Spleen (tissue), 11 donors: ENCODE measurements at regions not wholly inside any gene's neighbourhood (a gene's known extent, or its start where the extent isn't known, plus 50 kb on each side); places are given as distances from the start of the nearest gene placed in this dataset.

Source experiments
- DNase-seq: peaks from one replicate; pipeline ENCODE4 v3.0.0-alpha.2; 2020
- H3K27ac ChIP-seq, 8 donors: fragments of 200-600 bp; sonication (generic) in 7 of 8; 1 replicate in 4 of 8; 2 replicates in 4 of 8; pipeline versions ENCODE4 v1.5.0 to v1.8.0; 2016 to 2021; ENCODE audit warnings: inconsistent platforms in 4 of 8, mild to moderate bottlenecking in 4 of 8, moderate library complexity in 1 of 8
- H3K27me3 ChIP-seq, 7 donors: fragments of 200-600 bp; sonication (generic) in 6 of 7; replicated peaks in 1 of 7; 1 replicate in 4 of 7; 2 replicates in 3 of 7; pipeline versions ENCODE4 v1.5.0 to v1.8.0; 2016 to 2021; ENCODE audit warnings: inconsistent platforms in 3 of 7, mild to moderate bottlenecking in 1 of 7
- H3K36me3 ChIP-seq, 6 donors: fragments of 200-600 bp; sonication (generic) in 5 of 6; 1 replicate in 4 of 6; 2 replicates in 2 of 6; pipeline versions ENCODE4 v1.5.0 to v1.8.0; 2016 to 2021; ENCODE audit warnings: inconsistent platforms in 2 of 6
- H3K4me1 ChIP-seq, 6 donors: fragments of 200-600 bp; sonication (generic) in 5 of 6; 1 replicate in 3 of 6; 2 replicates in 3 of 6; pipeline versions ENCODE4 v1.5.0 to v1.8.0; 2016 to 2021; ENCODE audit warnings: inconsistent platforms in 3 of 6
- H3K4me3 ChIP-seq, 8 donors: fragments of 200-600 bp; sonication (generic) in 7 of 8; 1 replicate in 4 of 8; 2 replicates in 4 of 8; pipeline versions ENCODE4 v1.5.0 to v1.8.0; 2016 to 2021; ENCODE audit warnings: inconsistent platforms in 4 of 8, mild to moderate bottlenecking in 4 of 8, moderate library complexity in 2 of 8
- H3K9me3 ChIP-seq, 8 donors: fragments of 200-600 bp; sonication (generic) in 7 of 8; 1 replicate in 4 of 8; 2 replicates in 4 of 8; pipeline versions ENCODE4 v1.5.0 to v1.8.0; 2016 to 2021; ENCODE audit warnings: inconsistent platforms in 4 of 8
- CTCF ChIP-seq, 11 experiments: fragments of 200-600 bp in 7 of 11; fragments of 450-650 bp in 4 of 11; sonication (generic) in 4 of 11; IDR thresholded peaks in 8 of 11; conservative IDR thresholded peaks in 3 of 11; 1 replicate in 7 of 11; 2 replicates in 4 of 11; pipeline versions ENCODE4 v1.4.0 to v1.8.0; 2016 to 2021; ENCODE audit warnings: antibody characterized with exemption in 11 of 11, inconsistent platforms in 4 of 11, mild to moderate bottlenecking in 1 of 11
- POLR2A ChIP-seq, 3 donors: fragments of 450-650 bp; IDR thresholded peaks; one replicate each; pipeline ENCODE4 v1.5.1; 2017; ENCODE audit warnings: antibody characterized with exemption in 3 of 3, mild to moderate bottlenecking in 1 of 3
- POLR2AphosphoS5 ChIP-seq, 3 donors: sonication (generic); formaldehyde crosslinking; IDR thresholded peaks; one replicate each; pipeline ENCODE4 v1.5.1; 2017; ENCODE audit warnings: antibody characterized with exemption in 3 of 3
- WGBS, 5 donors: extraction: QIAGEN DNeasy Blood & Tissue Kit in 3 of 5; methylation state at CpG; one replicate each; pipeline versions ENCODE4 v1.1.5 to v1.1.7; 2013 to 2018; 5-methylcytosine and 5-hydroxymethylcytosine counted together
- intact Hi-C: fragments of 100-400 bp; cut with DNase I; formaldehyde crosslinking; loops from one replicate; pipeline ENCODE4 v1.15.0; 2023; ENCODE audit warnings: low total_unique reads
- donor health status: healthy with polysubstance abuse.
- donor health status: DM: no; HTN: no; CAD: no; lungs with moderate emphysema.
- donor health status: DM: no; HTN: no; CAD: no.
- donor health status: Bipolar disorder and iron deficiency.
- donor health status: healthy.
- donor health status: DM: no; HTN: no; CAD: no.
- donor health status: DM: yes; HTN: yes; CAD: no.

DNA sequence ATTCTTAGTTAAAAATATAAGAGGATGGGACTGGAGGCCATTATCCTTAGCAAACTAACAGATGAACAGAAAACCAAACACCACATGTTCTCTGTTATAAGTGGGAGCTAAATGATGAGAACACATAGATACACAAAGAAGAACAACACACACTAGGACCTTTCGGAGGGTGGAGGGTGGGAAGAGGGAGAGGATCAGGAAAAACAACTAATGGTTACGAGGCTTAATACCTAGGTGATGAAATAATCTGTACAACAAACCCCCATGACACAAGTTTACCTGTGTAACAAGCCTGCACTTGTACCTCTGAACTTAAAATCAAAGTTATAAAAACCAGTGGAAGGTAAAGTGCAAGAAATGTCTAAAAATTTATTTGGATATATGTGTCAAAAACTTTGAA is 1047.4 kb upstream of the C9orf72 start:
- intact Hi-C loops, result no loop called here
- peaks cover 0 to 13% (median 6%) of the 10 kb centered on the region in 8 donors for H3K9me3 ChIP-seq
- WGBS, 5 donors, result 60 to 79% (median 71%) methylated on average over 2 of the region's 2 CpGs
- TF ChIP-seq CTCF (IDR thresholded peaks at IDR 0.05 in 8 of 11, conservative IDR thresholded peaks at IDR 0.05 in 3 of 11) (no peak), POLR2AphosphoS5 (IDR thresholded peaks at IDR 0.05) (no peak), POLR2A (IDR thresholded peaks at IDR 0.05) (no peak)
- no peaks in the 10 kb centered on the region for H3K4me1 ChIP-seq
- DNase-seq, result no peak
- H3K27me3 ChIP-seq, result no peaks in the 10 kb centered on the region
- H3K4me3 ChIP-seq, result no peak overlapping the region
- H3K27ac ChIP-seq, result no peak overlapping the region
- no peaks in the 10 kb centered on the region for H3K36me3 ChIP-seq

DNA sequence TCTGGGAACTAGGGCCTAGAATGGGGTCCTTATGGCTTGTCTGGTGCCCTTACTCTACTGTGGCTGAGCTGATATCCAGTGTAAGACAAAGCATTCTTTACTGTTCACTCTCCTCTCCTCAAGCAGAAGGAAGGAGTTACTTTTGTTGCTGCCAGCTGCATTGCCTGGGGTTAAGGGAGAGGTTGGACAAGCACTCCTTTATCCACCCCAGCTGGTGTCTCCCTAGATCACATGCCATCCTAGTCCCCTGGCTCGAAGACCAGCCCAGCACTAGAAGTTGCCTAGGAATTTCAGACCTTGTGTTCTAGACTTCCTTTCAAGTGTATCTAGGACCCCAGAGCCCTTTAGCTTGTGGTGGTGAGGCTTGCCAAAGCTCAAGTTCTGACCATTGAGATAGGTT is 1051.5 kb upstream of the C9orf72 start:
- intact Hi-C loops, result no loop called here
- WGBS, 5 donors, result 57 to 83% (median 78%) methylated on average over 1 of the region's 1 CpG; no CpG with 5 or more reads in 1 of the 5 donors
- peaks cover 0 to 13% (median 6%) of the 10 kb centered on the region in 8 donors for H3K9me3 ChIP-seq
- no peak overlapping the region for H3K27ac ChIP-seq
- TF ChIP-seq CTCF (IDR thresholded peaks at IDR 0.05 in 8 of 11, conservative IDR thresholded peaks at IDR 0.05 in 3 of 11) (no peak), POLR2A (IDR thresholded peaks at IDR 0.05) (no peak), POLR2AphosphoS5 (IDR thresholded peaks at IDR 0.05) (no peak)
- no peaks in the 10 kb centered on the region for H3K36me3 ChIP-seq
- DNase-seq, result no peak
- no peak overlapping the region for H3K4me3 ChIP-seq
- H3K4me1 ChIP-seq, result no peaks in the 10 kb centered on the region
- H3K27me3 ChIP-seq, result no peaks in the 10 kb centered on the region

- DNase-seq, result no peak
- no peak overlapping the region for H3K27ac ChIP-seq
- H3K4me1 ChIP-seq, result no peaks in the 10 kb centered on the region
- intact Hi-C loops, result no loop called here
- no peaks in the 10 kb centered on the region for H3K27me3 ChIP-seq
- no peak overlapping the region for H3K4me3 ChIP-seq
- WGBS, 5 donors, result 48 to 62% (median 56%) methylated on average over 1 of the region's 1 CpG
- no peaks in the 10 kb centered on the region for H3K36me3 ChIP-seq
- TF ChIP-seq POLR2AphosphoS5 (IDR thresholded peaks at IDR 0.05) (no peak), POLR2A (IDR thresholded peaks at IDR 0.05) (no peak), CTCF (IDR thresholded peaks at IDR 0.05 in 8 of 11, conservative IDR thresholded peaks at IDR 0.05 in 3 of 11) (no peak)
- H3K9me3 ChIP-seq, result peaks cover 0 to 13% (median 4%) of the 10 kb centered on the region in 8 donors
Observed at GRCh38 chr9:28628031-28628430, 1054.8 kb upstream of the C9orf72 start.

GRCh38 chr9:28648723-28649122 is 1075.4 kb upstream of the C9orf72 start:
- intact Hi-C loops, result no loop called here
- Histone ChIP-seq H3K4me1 (no peaks in the 10 kb centered on the region), H3K9me3 (peaks cover 0 to 10% (median 0%) of the 10 kb centered on the region in 8 donors), H3K27ac (no peak overlapping the region), H3K4me3 (no peak overlapping the region), H3K36me3 (no peaks in the 10 kb centered on the region), H3K27me3 (no peaks in the 10 kb centered on the region)
- WGBS, 5 donors, result 91 to 95% (median 93%) methylated on average over 3 of the region's 3 CpGs
- DNase-seq, result no peak
- TF ChIP-seq POLR2AphosphoS5 (IDR thresholded peaks at IDR 0.05) (no peak), POLR2A (IDR thresholded peaks at IDR 0.05) (no peak), CTCF (IDR thresholded peaks at IDR 0.05 in 8 of 11, conservative IDR thresholded peaks at IDR 0.05 in 3 of 11) (no peak)
